ENCODE measurements at regions not wholly inside any gene's neighbourhood (a gene's known extent, or its start where the extent isn't known, plus 50 kb on each side); places are given as distances from the start of the nearest gene placed in this dataset.
"Not testable (repeated sequence)": the region's sequence is repeated elsewhere in the genome, so short reads cannot be mapped to it uniquely, and the experiment has no call there.

DNA sequence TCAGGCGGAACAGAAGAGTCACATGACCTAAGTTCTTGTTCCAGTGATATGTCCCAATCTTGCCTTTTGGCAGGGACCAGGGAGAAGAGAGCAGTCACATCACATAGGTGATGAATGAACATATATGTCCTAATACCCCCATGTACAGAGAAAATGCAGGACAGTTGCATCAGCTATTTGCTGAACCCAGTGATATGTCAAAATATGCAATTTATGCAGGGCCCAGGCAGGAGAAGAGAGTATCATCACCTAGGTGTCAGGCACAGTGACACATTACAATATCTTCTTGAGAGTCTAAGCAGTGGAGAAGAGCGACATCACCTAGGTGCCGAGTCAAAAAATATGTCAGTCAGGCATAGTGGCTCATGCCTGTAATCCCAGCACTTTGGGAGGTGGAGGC lies 139.9 kb downstream of the ZNF675 start:
- no peak overlapping the region for H3K27ac ChIP-seq (ENCODE audit: low read depth, low read length)
- H3K36me3 Mint-ChIP-seq: no peaks in the 10 kb centered on the region
- H3K4me1 ChIP-seq (ENCODE audit: insufficient read depth, low read length): no peaks in the 10 kb centered on the region
- POLR2A ChIA-PET (ENCODE audit: partially characterized antibody): no interaction called here
- intact Hi-C loops (cut with micrococcal nuclease): no loop called here
- no peak overlapping the region for H3K4me3 ChIP-seq (ENCODE audit: low read length in 2 of 2)
- peaks cover 0 to 7% (median 2%) of the 10 kb centered on the region in 8 donors for H3K9me3 Mint-ChIP-seq
- no peak overlapping the region for H3K4me3 Mint-ChIP-seq
- no peak for DNase-seq
- no peaks in the 10 kb centered on the region for H3K27me3 ChIP-seq (ENCODE audit: insufficient read depth, low read length)
- no peaks in the 10 kb centered on the region for H3K4me1 Mint-ChIP-seq
- no peaks in the 10 kb centered on the region for H3K36me3 ChIP-seq (ENCODE audit: insufficient read depth, low read length)
- H3K27me3 Mint-ChIP-seq: no peaks in the 10 kb centered on the region
- H3K27ac Mint-ChIP-seq: no peak overlapping the region
- no peaks in the 10 kb centered on the region for H3K9me3 ChIP-seq (ENCODE audit: control insufficient read depth in 1 of 2, low read length in 2 of 2)
- CTCF ChIA-PET (ENCODE audit: partially characterized antibody): no interaction called here

- CTCF ChIA-PET (ENCODE audit: partially characterized antibody): no interaction called here
- intact Hi-C loops (cut with micrococcal nuclease): no loop called here
- Histone ChIP-seq H3K36me3 (ENCODE audit: insufficient read depth, low read length) (no peaks in the 10 kb centered on the region), H3K9me3 (ENCODE audit: control insufficient read depth in 1 of 2, low read length in 2 of 2) (no peaks in the 10 kb centered on the region), H3K4me1 (ENCODE audit: insufficient read depth, low read length) (no peaks in the 10 kb centered on the region), H3K4me3 (ENCODE audit: low read length in 2 of 2) (no peak overlapping the region), H3K27ac (ENCODE audit: low read depth, low read length) (no peak overlapping the region), H3K27me3 (ENCODE audit: insufficient read depth, low read length) (no peaks in the 10 kb centered on the region)
- H3K9me3 Mint-ChIP-seq: peaks cover 0 to 5% (median 2%) of the 10 kb centered on the region in 8 donors
- no peak for DNase-seq
- H3K27me3 Mint-ChIP-seq: no peaks in the 10 kb centered on the region
- H3K4me1 Mint-ChIP-seq: no peaks in the 10 kb centered on the region
- POLR2A ChIA-PET (ENCODE audit: partially characterized antibody): no interaction called here
- no peak overlapping the region for H3K4me3 Mint-ChIP-seq
- H3K36me3 Mint-ChIP-seq: no peaks in the 10 kb centered on the region
- no peak overlapping the region for H3K27ac Mint-ChIP-seq
These were observed 143.7 kb downstream of the ZNF675 start for GRCh38 chr19:23543351-23543750.

- no peaks in the 10 kb centered on the region for H3K36me3 ChIP-seq (ENCODE audit: insufficient read depth, low read length)
- H3K27ac ChIP-seq (ENCODE audit: low read depth, low read length): no peak overlapping the region
- Mint-ChIP-seq H3K36me3 (no peaks in the 10 kb centered on the region), H3K27ac (no peak overlapping the region), H3K27me3 (no peaks in the 10 kb centered on the region), H3K9me3 (peaks cover 0 to 5% (median 2%) of the 10 kb centered on the region in 8 donors), H3K4me3 (no peak overlapping the region), H3K4me1 (no peaks in the 10 kb centered on the region)
- no peaks in the 10 kb centered on the region for H3K27me3 ChIP-seq (ENCODE audit: insufficient read depth, low read length)
- no peaks in the 10 kb centered on the region for H3K9me3 ChIP-seq (ENCODE audit: control insufficient read depth in 1 of 2, low read length in 2 of 2)
- intact Hi-C loops (cut with micrococcal nuclease): no loop called here
- no peak overlapping the region for H3K4me3 ChIP-seq (ENCODE audit: low read length in 2 of 2)
- H3K4me1 ChIP-seq (ENCODE audit: insufficient read depth, low read length): no peaks in the 10 kb centered on the region
- no peak for DNase-seq
- CTCF ChIA-PET (ENCODE audit: partially characterized antibody): no interaction called here
- POLR2A ChIA-PET (ENCODE audit: partially characterized antibody): no interaction called here
These were observed 144.4 kb downstream of the ZNF675 start for GRCh38 chr19:23542562-23542961.

DNA sequence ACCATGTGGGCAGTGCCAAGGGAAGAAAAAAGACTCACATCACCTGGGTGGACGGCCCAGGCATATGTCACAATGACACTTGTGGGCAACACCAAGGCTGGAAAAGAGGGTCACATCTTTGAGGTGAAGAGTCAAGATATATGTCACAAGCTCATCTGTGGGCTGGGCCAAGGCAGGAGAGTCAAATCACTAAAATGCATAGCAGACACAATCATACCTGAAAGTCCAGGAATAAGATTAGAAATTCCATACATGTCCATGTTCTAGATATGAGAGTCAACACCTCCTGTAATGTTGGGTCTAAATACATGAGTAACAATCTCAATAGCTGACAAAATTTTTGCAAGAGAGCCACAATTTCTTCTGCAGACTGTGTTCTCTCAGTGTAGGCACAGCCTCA lies 145.0 kb downstream of the ZNF675 start:
- POLR2A ChIA-PET (ENCODE audit: partially characterized antibody): no interaction called here

GRCh38 chr19:23540180-23540579 lies 144.9 kb upstream of the ZNF91 start:
- H3K27ac ChIP-seq (ENCODE audit: low read depth, low read length); H3K36me3 Mint-ChIP-seq; H3K4me1 Mint-ChIP-seq: not testable (repeated sequence)

More for the DNA sequence above, 145.0 kb downstream of the ZNF675 start:
- no peak overlapping the region for H3K27ac ChIP-seq (ENCODE audit: low read depth, low read length)
- no peak overlapping the region for H3K4me3 ChIP-seq (ENCODE audit: low read length in 2 of 2)
- Mint-ChIP-seq H3K4me3 (no peak overlapping the region), H3K36me3 (no peaks in the 10 kb centered on the region), H3K4me1 (no peaks in the 10 kb centered on the region), H3K9me3 (peaks cover 0 to 4% (median 2%) of the 10 kb centered on the region in 8 donors), H3K27me3 (no peaks in the 10 kb centered on the region), H3K27ac (no peak overlapping the region)
- H3K4me1 ChIP-seq (ENCODE audit: insufficient read depth, low read length): no peaks in the 10 kb centered on the region
- intact Hi-C loops (cut with micrococcal nuclease): no loop called here
- DNase-seq: no peak
- CTCF ChIA-PET (ENCODE audit: partially characterized antibody): no interaction called here
- no peaks in the 10 kb centered on the region for H3K27me3 ChIP-seq (ENCODE audit: insufficient read depth, low read length)
- no peaks in the 10 kb centered on the region for H3K9me3 ChIP-seq (ENCODE audit: control insufficient read depth in 1 of 2, low read length in 2 of 2)
- no peaks in the 10 kb centered on the region for H3K36me3 ChIP-seq (ENCODE audit: insufficient read depth, low read length)

GRCh38 chr19:23539499-23539898 lies 144.2 kb upstream of the ZNF91 start:
- intact Hi-C loops (cut with micrococcal nuclease): no loop called here
- Histone ChIP-seq H3K27me3 (ENCODE audit: insufficient read depth, low read length) (no peaks in the 10 kb centered on the region), H3K36me3 (ENCODE audit: insufficient read depth, low read length) (no peaks in the 10 kb centered on the region), H3K9me3 (ENCODE audit: control insufficient read depth in 1 of 2, low read length in 2 of 2) (no peaks in the 10 kb centered on the region), H3K4me1 (ENCODE audit: insufficient read depth, low read length) (no peaks in the 10 kb centered on the region), H3K27ac (ENCODE audit: low read depth, low read length) (no peak overlapping the region), H3K4me3 (ENCODE audit: low read length in 2 of 2) (no peak overlapping the region)
- H3K27me3 Mint-ChIP-seq: no peaks in the 10 kb centered on the region
- DNase-seq: no peak
- H3K27ac Mint-ChIP-seq: no peak overlapping the region
- H3K36me3 Mint-ChIP-seq: no peaks in the 10 kb centered on the region
- CTCF ChIA-PET (ENCODE audit: partially characterized antibody): no interaction called here
- no peak overlapping the region for H3K4me3 Mint-ChIP-seq
- POLR2A ChIA-PET (ENCODE audit: partially characterized antibody): no interaction called here
- H3K4me1 Mint-ChIP-seq: no peaks in the 10 kb centered on the region
- peaks cover 0 to 11% (median 2%) of the 10 kb centered on the region in 8 donors for H3K9me3 Mint-ChIP-seq

More at GRCh38 chr19:23540180-23540579, 144.9 kb upstream of the ZNF91 start:
- H3K27me3 ChIP-seq (ENCODE audit: insufficient read depth, low read length); intact Hi-C loops (cut with micrococcal nuclease); H3K9me3 Mint-ChIP-seq; H3K36me3 ChIP-seq (ENCODE audit: insufficient read depth, low read length); H3K27me3 Mint-ChIP-seq; POLR2A ChIA-PET (ENCODE audit: partially characterized antibody); H3K4me3 Mint-ChIP-seq; H3K4me1 ChIP-seq (ENCODE audit: insufficient read depth, low read length); H3K4me3 ChIP-seq (ENCODE audit: low read length in 2 of 2); CTCF ChIA-PET (ENCODE audit: partially characterized antibody); H3K27ac Mint-ChIP-seq; DNase-seq; H3K9me3 ChIP-seq (ENCODE audit: control insufficient read depth in 1 of 2, low read length in 2 of 2): not testable (repeated sequence)

DNA sequence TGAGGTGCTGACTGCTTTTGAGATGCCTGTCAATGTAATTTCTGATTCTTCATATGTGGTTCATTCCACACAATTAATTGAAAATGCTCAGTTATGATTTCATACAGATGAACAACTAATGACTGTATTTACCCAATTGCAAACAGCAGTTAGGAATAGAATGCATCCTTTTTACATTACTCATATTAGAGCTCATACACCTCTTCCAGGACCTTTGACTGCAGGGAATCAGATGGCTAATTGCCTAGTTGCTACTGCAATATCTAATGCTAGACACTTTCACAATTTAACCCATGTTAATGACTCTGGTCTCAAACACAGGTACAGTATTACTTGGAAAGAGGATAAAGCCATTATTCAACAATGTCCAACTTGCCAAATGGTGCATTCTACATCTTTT lies 141.9 kb upstream of the ZNF91 start:
- H3K4me1 Mint-ChIP-seq; H3K27me3 Mint-ChIP-seq; H3K27ac ChIP-seq (ENCODE audit: low read depth, low read length); CTCF ChIA-PET (ENCODE audit: partially characterized antibody); intact Hi-C loops (cut with micrococcal nuclease); DNase-seq; POLR2A ChIA-PET (ENCODE audit: partially characterized antibody); H3K27me3 ChIP-seq (ENCODE audit: insufficient read depth, low read length); H3K9me3 ChIP-seq (ENCODE audit: control insufficient read depth in 1 of 2, low read length in 2 of 2); H3K4me3 ChIP-seq (ENCODE audit: low read length in 2 of 2); H3K4me3 Mint-ChIP-seq; H3K36me3 Mint-ChIP-seq; H3K4me1 ChIP-seq (ENCODE audit: insufficient read depth, low read length); H3K36me3 ChIP-seq (ENCODE audit: insufficient read depth, low read length); H3K27ac Mint-ChIP-seq: not testable (repeated sequence)
- peaks cover 0 to 22% (median 10%) of the 10 kb centered on the region in 8 donors for H3K9me3 Mint-ChIP-seq

GRCh38 chr19:23536341-23536740 lies 141.1 kb upstream of the ZNF91 start:
- H3K4me1 Mint-ChIP-seq; H3K27me3 Mint-ChIP-seq; intact Hi-C loops (cut with micrococcal nuclease); DNase-seq; H3K9me3 ChIP-seq (ENCODE audit: control insufficient read depth in 1 of 2, low read length in 2 of 2); H3K27ac ChIP-seq (ENCODE audit: low read depth, low read length); H3K36me3 Mint-ChIP-seq; H3K4me3 Mint-ChIP-seq; H3K27me3 ChIP-seq (ENCODE audit: insufficient read depth, low read length); H3K4me3 ChIP-seq (ENCODE audit: low read length in 2 of 2); POLR2A ChIA-PET (ENCODE audit: partially characterized antibody); CTCF ChIA-PET (ENCODE audit: partially characterized antibody); H3K4me1 ChIP-seq (ENCODE audit: insufficient read depth, low read length); H3K36me3 ChIP-seq (ENCODE audit: insufficient read depth, low read length); H3K27ac Mint-ChIP-seq: not testable (repeated sequence)
- peaks cover 0 to 27% (median 13%) of the 10 kb centered on the region in 8 donors for H3K9me3 Mint-ChIP-seq

Data from CD4-positive, alpha-beta memory T cell (primary cell).